Kidney epithelial cell (primary cell): ENCODE measurements at regions not wholly inside any gene's neighbourhood (a gene's known extent, or its start where the extent isn't known, plus 50 kb on each side); places are given as distances from the start of the nearest gene placed in this dataset.

Source experiments
- DNase-seq: peaks from one replicate; pipeline ENCODE4 v3.0.0-alpha.2; 2010; ENCODE audit warnings: low read depth
- H3K27me3 ChIP-seq: 2 replicates; pipeline ENCODE4 v1.6.0; 2011; ENCODE audit warnings: low read length; ENCODE audit not compliant: control insufficient read depth, insufficient read depth
- H3K36me3 ChIP-seq: 2 replicates; pipeline ENCODE4 v1.5.1; 2011; ENCODE audit warnings: low read length; ENCODE audit not compliant: control insufficient read depth, insufficient read depth
- H3K4me3 ChIP-seq: 2 replicates; pipeline ENCODE4 v1.5.1; 2011; ENCODE audit warnings: low read depth, mild to moderate bottlenecking, control low read depth, low read length
- TF ChIP-seq, protein P1 (sequence below): IDR thresholded peaks from 2 replicates; pipeline ENCODE4 v1.5.1; 2011; ENCODE audit warnings: mild to moderate bottlenecking, moderate library complexity, low read length, control low read depth, inconsistent platforms; ENCODE audit not compliant: insufficient read depth, poor library complexity, severe bottlenecking

DNA sequence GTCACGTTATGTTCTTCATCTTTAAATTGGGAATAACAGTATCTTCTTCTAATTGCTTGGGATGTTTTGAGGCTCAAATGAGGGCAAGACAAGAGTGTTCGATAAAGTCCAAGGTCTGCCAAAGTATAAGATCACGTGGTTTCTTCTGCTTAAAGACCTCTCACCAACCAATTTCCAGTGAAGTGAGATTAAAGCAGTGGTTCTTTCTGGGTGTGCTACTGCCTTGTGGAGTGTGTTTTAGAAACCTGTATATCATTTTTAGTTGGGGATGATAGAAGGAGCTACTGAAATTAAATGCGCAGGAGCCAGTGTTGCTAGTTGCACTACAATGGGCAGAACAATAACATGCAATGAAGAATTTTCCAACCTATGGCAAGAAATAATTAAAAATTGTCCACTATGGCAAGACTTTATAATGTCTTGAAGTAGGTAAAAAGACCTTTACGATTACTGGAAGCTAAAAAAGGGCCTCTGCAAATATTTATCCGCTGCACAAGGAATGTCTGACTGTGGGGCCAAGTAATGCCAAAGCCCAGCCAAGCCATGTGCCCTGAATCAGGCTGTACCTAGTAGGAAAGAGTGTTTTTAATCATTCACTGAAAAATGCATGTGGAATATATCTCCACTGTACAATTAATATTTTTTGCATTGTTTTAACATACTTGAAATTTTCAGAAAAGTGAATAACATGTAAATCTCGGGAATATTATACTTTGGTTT lies 244.5 kb upstream of the REG3G start:
- TF ChIP-seq, protein P1, sequence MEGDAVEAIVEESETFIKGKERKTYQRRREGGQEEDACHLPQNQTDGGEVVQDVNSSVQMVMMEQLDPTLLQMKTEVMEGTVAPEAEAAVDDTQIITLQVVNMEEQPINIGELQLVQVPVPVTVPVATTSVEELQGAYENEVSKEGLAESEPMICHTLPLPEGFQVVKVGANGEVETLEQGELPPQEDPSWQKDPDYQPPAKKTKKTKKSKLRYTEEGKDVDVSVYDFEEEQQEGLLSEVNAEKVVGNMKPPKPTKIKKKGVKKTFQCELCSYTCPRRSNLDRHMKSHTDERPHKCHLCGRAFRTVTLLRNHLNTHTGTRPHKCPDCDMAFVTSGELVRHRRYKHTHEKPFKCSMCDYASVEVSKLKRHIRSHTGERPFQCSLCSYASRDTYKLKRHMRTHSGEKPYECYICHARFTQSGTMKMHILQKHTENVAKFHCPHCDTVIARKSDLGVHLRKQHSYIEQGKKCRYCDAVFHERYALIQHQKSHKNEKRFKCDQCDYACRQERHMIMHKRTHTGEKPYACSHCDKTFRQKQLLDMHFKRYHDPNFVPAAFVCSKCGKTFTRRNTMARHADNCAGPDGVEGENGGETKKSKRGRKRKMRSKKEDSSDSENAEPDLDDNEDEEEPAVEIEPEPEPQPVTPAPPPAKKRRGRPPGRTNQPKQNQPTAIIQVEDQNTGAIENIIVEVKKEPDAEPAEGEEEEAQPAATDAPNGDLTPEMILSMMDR = no peak

DNA sequence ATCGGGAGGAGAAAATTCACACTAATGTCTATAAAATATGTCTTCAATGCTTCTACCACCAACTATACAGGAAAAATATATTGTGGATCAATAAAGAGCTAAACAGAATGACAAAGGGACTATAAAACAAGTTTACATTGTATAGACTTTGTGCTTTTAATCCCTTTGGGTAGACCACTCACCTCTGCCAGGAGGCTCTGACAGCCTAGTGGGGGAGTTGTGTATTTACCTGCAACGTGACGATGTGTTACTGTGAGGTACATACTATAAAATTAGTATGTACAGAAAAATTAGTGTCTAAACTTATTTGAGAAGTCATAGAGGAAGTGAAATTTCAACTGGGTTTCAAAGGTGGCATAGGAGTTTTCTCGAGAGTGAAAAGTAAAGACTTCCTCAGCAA lies 243.3 kb upstream of the REG3G start:
- Histone ChIP-seq H3K4me3 (no peak overlapping the region), H3K27me3 (no peaks in the 10 kb centered on the region), H3K36me3 (no peaks in the 10 kb centered on the region)
- TF ChIP-seq, protein P1 = no peak
- no peak for DNase-seq

More for the DNA sequence above, 244.5 kb upstream of the REG3G start:
- no peak overlapping the region for H3K4me3 ChIP-seq
- H3K27me3 ChIP-seq = no peaks in the 10 kb centered on the region
- H3K36me3 ChIP-seq = no peaks in the 10 kb centered on the region
- DNase-seq = no peak

DNA sequence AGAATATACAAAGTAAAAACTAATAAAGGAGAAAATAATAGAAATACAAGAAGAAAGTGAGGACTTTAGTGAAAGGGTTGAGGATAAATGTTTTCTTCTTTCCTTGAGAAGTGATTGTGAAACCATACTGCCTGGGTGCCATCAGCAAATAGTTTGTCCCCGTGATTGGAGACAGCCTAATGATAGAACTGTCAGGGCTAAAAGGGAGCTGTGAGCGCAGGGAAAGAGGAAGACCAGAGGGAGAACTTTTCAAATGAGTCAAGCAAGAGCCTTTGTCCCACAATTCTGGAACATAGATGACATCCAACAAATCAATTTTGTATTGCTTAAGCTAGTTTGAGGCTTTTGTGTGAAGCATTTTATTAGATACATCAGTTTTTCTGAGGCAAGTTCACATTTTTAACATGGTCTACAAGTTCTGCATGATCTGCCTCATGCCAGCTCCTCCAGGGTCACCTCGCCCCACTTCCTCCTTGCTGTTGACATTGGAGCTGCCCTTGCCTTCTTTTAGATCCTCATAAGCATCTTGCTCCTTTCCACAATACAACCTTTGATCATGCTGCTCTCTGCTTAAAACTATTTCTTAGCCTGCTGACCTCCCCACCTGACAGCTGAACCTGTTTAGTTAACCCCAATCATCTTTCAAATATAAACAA lies 213.4 kb upstream of the REG3G start:
- DNase-seq = no peak
- TF ChIP-seq, protein P1 = no peak

DNA sequence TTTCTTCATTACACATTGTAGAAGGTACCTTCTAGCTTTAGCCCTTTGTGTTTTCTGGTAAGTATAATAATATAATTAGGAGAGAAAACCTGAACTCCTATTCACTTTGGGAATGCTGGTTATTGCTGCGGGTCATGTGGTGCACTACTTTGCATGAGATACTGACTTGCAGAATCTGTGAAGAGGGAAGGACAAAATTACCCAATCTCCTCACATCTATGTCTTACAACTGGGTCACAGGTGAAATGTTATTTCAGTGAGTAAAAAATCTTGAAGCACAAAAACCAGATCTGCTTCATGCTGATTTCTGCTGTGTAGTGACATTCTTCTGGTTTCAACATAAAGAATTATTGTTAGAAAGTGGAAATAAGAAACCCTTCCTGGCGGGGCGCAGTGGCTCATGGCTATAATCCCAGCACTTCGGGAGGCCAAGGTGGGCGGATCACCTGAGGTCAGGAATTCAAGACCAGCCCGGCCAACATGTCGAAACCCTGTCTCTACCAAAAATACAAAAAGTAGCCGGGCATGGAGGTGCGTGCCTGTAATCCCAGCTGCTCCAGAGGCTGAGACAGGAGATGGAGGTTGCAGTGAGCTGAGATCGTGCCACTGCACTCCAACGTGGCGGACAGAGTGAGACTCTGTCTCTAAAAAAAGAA lies 211.0 kb upstream of the REG3G start:
- Histone ChIP-seq H3K27me3 (no peaks in the 10 kb centered on the region), H3K4me3 (no peak overlapping the region), H3K36me3 (no peaks in the 10 kb centered on the region)
- TF ChIP-seq, protein P1 = no peak
- DNase-seq = no peak

More for the DNA sequence above, 213.4 kb upstream of the REG3G start:
- no peaks in the 10 kb centered on the region for H3K27me3 ChIP-seq
- no peak overlapping the region for H3K4me3 ChIP-seq
- no peaks in the 10 kb centered on the region for H3K36me3 ChIP-seq

DNA sequence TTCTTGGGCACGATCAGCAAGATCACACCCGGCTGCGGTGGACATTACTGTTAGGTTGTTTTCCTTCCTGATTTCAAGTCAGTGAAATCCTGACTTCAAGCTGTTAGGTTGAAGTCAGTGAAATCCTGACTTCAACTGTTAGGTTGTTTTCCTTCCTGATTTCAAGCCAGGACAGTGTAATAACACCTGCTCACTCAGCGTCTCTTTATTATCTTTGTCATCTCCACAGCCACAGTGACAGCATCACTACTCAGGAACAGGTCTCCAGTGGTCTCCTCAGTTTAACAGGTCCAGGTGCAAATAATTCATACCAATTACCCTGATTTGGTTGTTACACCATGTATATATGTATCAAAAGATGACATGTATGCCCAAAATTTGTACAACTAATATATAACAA lies 208.1 kb upstream of the REG3G start:
- DNase-seq = no peak
- Histone ChIP-seq H3K36me3 (no peaks in the 10 kb centered on the region), H3K4me3 (no peak overlapping the region), H3K27me3 (no peaks in the 10 kb centered on the region)
- TF ChIP-seq, protein P1 = no peak
